GM12878 (cell line): ENCODE measurements at regions not wholly inside any gene's neighbourhood (a gene's known extent, or its start where the extent isn't known, plus 50 kb on each side); places are given as distances from the start of the nearest gene placed in this dataset.

Source experiments
- ATAC-seq: fragments of 200-7000 bp; cut with Tn5 transposase; 3 replicates; pipeline ENCODE4 v1.9.1; 2020; ENCODE audit warnings: mild to moderate bottlenecking, moderate library complexity
- BruUV-seq: library from RNA; stranded (reverse); fragments of 400-500 nt; replicated peaks from 2 replicates; lab custom pipeline; 2021; lab: Mats Ljungman, UMichigan
- CTCF ChIA-PET: fragments of 300-600 bp; sonication (Branson Sonifier 250); formaldehyde crosslinking; extraction: SDS; loops from one replicate; lab custom pipeline; 2021; ENCODE audit warnings: inconsistent platforms; lab: Yijun Ruan, JAX
- POLR2A ChIA-PET: fragments of 350-600 bp; formaldehyde crosslinking; extraction: SDS; loops from one replicate; lab custom pipeline; 2021; ENCODE audit warnings: inconsistent platforms; lab: Charles Lee
- RAD21 ChIA-PET: fragments of 300-600 bp; sonication (Branson Sonifier 250); formaldehyde crosslinking; loops from one replicate; lab custom pipeline; 2023; ENCODE audit warnings: antibody characterized with exemption; ENCODE audit not compliant: unreplicated experiment; lab: Charles Lee
- SMC1A ChIA-PET: fragments of 300-600 bp; sonication (Branson Sonifier 250); formaldehyde crosslinking; loops from one replicate; lab custom pipeline; 2023; ENCODE audit not compliant: unreplicated experiment, uncharacterized antibody; lab: Charles Lee
- DNase-seq: peaks from one replicate; pipeline ENCODE4 v3.0.0-alpha.2; 2011; ENCODE audit warnings: low read depth, low spot score
- FAIRE-seq: peaks from 3 replicates; lab custom pipeline; 2011; peaks lifted over from hg19 to GRCh38; lab: Jason Lieb, UNC
- H2AFZ ChIP-seq: 2 replicates; pipeline ENCODE4 v1.6.0; 2011; ENCODE audit warnings: low read depth, low read length, control low read depth; ENCODE audit not compliant: control insufficient read depth
- H3K27ac ChIP-seq: 2 replicates; pipeline ENCODE4 v1.5.1; 2011; ENCODE audit warnings: control low read depth; ENCODE audit not compliant: control insufficient read depth, insufficient read depth
- H3K27me3 ChIP-seq, 2 experiments: replicated peaks in 1 of 2; 2 replicates each; pipeline versions ENCODE4 v1.6.0 to v1.6.1; 2011; ENCODE audit warnings: low read length in 1 of 2; ENCODE audit not compliant: control insufficient read depth in 2 of 2, insufficient read depth in 2 of 2
- H3K36me3 ChIP-seq, 2 experiments: 2 replicates each; pipeline ENCODE4 v1.5.1; 2011; ENCODE audit warnings: low read length in 1 of 2; ENCODE audit not compliant: control insufficient read depth in 2 of 2, insufficient read depth in 2 of 2
- H3K4me1 ChIP-seq: 2 replicates; pipeline ENCODE4 v1.6.1; 2011; ENCODE audit warnings: mild to moderate bottlenecking, low read length, moderate library complexity, mixed read lengths; ENCODE audit not compliant: control insufficient read depth, insufficient read depth
- H3K4me2 ChIP-seq: 2 replicates; pipeline ENCODE4 v1.6.0; 2011; ENCODE audit warnings: control low read depth; ENCODE audit not compliant: control insufficient read depth, insufficient read depth
- H3K4me3 ChIP-seq: fragments of 200-600 bp; sonication (generic); 2 replicates; pipeline ENCODE4 v1.5.1; 2016
- H3K79me2 ChIP-seq: 2 replicates; pipeline ENCODE4 v1.6.0; 2011; ENCODE audit warnings: low read length; ENCODE audit not compliant: control insufficient read depth, insufficient read depth
- H3K9ac ChIP-seq: 2 replicates; pipeline ENCODE4 v1.8.0; 2011; ENCODE audit warnings: low read length, control low read depth, mixed read lengths; ENCODE audit not compliant: control insufficient read depth, insufficient read depth
- H3K9me3 ChIP-seq: replicated peaks from 3 replicates; pipeline ENCODE4 v1.5.1; 2011; ENCODE audit warnings: mild to moderate bottlenecking, low read length; ENCODE audit not compliant: control insufficient read depth, insufficient read depth
- H4K20me1 ChIP-seq: 2 replicates; pipeline ENCODE4 v1.6.0; 2011; ENCODE audit not compliant: control insufficient read depth, insufficient read depth
- BRCA1 ChIP-seq: IDR thresholded peaks from 2 replicates; pipeline ENCODE4 v1.6.1; 2011; ENCODE audit warnings: low read depth, low read length, improper control_type of control experiment
- CHD2 ChIP-seq: IDR thresholded peaks from 2 replicates; pipeline ENCODE4 v1.6.1; 2011; ENCODE audit warnings: low read depth, low read length, improper control_type of control experiment, borderline replicate concordance
- IRF4 ChIP-seq: IDR thresholded peaks from 2 replicates; pipeline ENCODE4 v1.6.1; 2011; ENCODE audit warnings: low read depth, low read length
- JUND ChIP-seq: IDR thresholded peaks from 2 replicates; pipeline ENCODE4 v1.6.1; 2012; ENCODE audit warnings: low read depth, mild to moderate bottlenecking, low read length, improper control_type of control experiment, moderate library complexity
- RAD21 ChIP-seq: IDR thresholded peaks from 2 replicates; pipeline ENCODE4 v1.6.1; 2011; ENCODE audit warnings: mild to moderate bottlenecking, low read depth, low read length, moderate library complexity; ENCODE audit not compliant: insufficient read depth
- ZNF384 ChIP-seq: IDR thresholded peaks from 2 replicates; pipeline ENCODE4 v1.6.1; 2012; ENCODE audit warnings: low read depth, mild to moderate bottlenecking, low read length, improper control_type of control experiment, borderline replicate concordance
- ZSCAN29 ChIP-seq: fragments of 450-650 bp; IDR thresholded peaks from 2 replicates; pipeline ENCODE4 v1.6.1; 2017; ENCODE audit warnings: mild to moderate bottlenecking, moderate library complexity
- WGBS: methylation state at CpG from one replicate; pipeline ENCODE4 v1.1.6; 2016; ENCODE audit warnings: low lambda C conversion rate; ENCODE audit not compliant: insufficient replicate concordance, insufficient coverage; ENCODE audit errors: missing lambda C conversion rate; 5-methylcytosine and 5-hydroxymethylcytosine counted together
- in situ Hi-C: fragments of 300-500 bp; cut with MboI; formaldehyde crosslinking; loops from 9 replicates; pipeline ENCODE4 v1.14.3; 2018; ENCODE audit warnings: mixed read lengths
- intact Hi-C: fragments of 100-400 bp; cut with micrococcal nuclease; formaldehyde crosslinking; loops from one replicate; pipeline ENCODE4 v1.14.2; 2022; ENCODE audit not compliant: unreplicated experiment
- TF ChIP-seq, protein P1 (sequence below): IDR thresholded peaks from 2 replicates; pipeline ENCODE4 v1.6.1; 2012; ENCODE audit warnings: improper control_type of control experiment, low read depth, low read length; ENCODE audit not compliant: insufficient replicate concordance
- TF ChIP-seq, protein P2 (sequence below): IDR thresholded peaks from 2 replicates; pipeline ENCODE4 v1.6.1; 2012; ENCODE audit warnings: mild to moderate bottlenecking, low read depth, low read length

DNA sequence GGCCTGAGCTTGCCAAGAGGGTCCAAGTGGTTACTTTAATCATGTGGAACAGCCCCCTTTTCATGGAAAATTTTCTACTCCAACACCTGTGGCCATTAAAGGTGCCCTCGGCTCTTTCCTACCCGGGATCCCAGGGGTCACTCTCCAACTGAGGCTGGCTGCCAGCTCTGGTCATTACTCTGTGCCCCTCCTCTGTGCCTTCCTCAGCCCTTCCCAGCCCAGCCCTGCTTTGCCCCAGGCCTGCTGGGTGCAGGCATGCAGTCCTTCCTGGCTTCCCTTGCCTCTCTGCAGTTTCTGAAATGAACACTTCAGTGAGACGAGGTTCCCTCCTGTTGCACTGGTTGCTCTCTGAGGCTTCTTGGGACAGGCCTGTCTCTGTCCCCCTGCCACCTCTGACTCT, 951.1 kb upstream of the ZNF722 start:
- SMC1A ChIA-PET = no interaction called here
- CTCF ChIA-PET = no interaction called here
- H3K36me3 ChIP-seq = no peaks in the 10 kb centered on the region
- no peak overlapping the region for H3K4me3 ChIP-seq
- no peak overlapping the region for H3K27ac ChIP-seq
- POLR2A ChIA-PET = no interaction called here
- BruUV-seq = no TSS peak
- H3K4me1 ChIP-seq = no peaks in the 10 kb centered on the region
- RAD21 ChIA-PET = no interaction called here
- in situ Hi-C loops (no loop called here), intact Hi-C loops (no loop called here)
- no peak overlapping the region for H2AFZ ChIP-seq
- H4K20me1 ChIP-seq = no peaks in the 10 kb centered on the region
- ATAC-seq (no peak), FAIRE-seq (no peak), DNase-seq (no peak)
- TF ChIP-seq ZNF384 = no peak
- TF ChIP-seq IRF4 = no peak
- H3K9ac ChIP-seq = no peak overlapping the region
- H3K9me3 ChIP-seq = no peaks in the 10 kb centered on the region; the same call in 2 of the 3 replicates
- no peak overlapping the region for H3K4me2 ChIP-seq
- H3K27me3 ChIP-seq = no peaks in the 10 kb centered on the region
- WGBS = 0% methylated on average over 1 of the region's 3 CpGs
- no peaks in the 10 kb centered on the region for H3K79me2 ChIP-seq

DNA sequence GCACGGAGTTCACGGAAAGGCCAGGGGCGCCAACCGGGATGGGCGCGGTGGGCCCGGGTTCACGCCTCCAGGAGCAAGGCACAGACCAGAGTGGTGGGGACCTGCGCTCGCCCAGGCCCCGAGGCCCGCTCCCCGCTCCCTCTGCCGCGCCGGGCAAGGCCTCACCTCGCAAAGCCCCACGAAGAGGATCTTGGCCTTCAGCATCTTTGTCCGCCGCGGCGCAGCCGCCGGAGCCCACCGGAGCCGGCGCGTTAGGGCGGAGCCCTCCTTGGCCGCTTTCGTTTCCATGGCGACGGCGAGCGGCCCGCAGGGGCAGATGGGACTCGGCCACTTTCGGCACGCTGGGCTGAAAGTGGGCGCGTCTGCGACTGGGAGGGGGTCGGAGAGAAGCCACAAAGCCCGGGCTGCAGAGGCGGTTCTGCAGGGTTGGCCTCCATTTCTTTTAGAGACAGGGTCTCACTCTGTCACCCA, 944.4 kb upstream of the ZNF722 start:
- 84% methylated on average over 34 of the region's 45 CpGs for WGBS
- ATAC-seq (no peak), DNase-seq (no peak), FAIRE-seq (no peak)
- ChIA-PET POLR2A (no interaction called here), SMC1A (no interaction called here), RAD21 (no interaction called here), CTCF (no interaction called here)
- in situ Hi-C loops = no loop called here
- H3K4me1 ChIP-seq = no peaks in the 10 kb centered on the region
- no peaks in the 10 kb centered on the region for H3K79me2 ChIP-seq
- intact Hi-C loops = no loop called here
- BruUV-seq = no TSS peak
- H3K36me3 ChIP-seq = no peaks in the 10 kb centered on the region
- no peaks in the 10 kb centered on the region for H3K27me3 ChIP-seq
- no peak overlapping the region for H3K9ac ChIP-seq
- H4K20me1 ChIP-seq = no peaks in the 10 kb centered on the region
- H3K9me3 ChIP-seq = no peaks in the 10 kb centered on the region; the same call in 2 of the 3 replicates
- no peak overlapping the region for H3K27ac ChIP-seq
- no peak overlapping the region for H3K4me3 ChIP-seq
- no peak overlapping the region for H3K4me2 ChIP-seq
- H2AFZ ChIP-seq = no peak overlapping the region
- TF ChIP-seq, protein P1, sequence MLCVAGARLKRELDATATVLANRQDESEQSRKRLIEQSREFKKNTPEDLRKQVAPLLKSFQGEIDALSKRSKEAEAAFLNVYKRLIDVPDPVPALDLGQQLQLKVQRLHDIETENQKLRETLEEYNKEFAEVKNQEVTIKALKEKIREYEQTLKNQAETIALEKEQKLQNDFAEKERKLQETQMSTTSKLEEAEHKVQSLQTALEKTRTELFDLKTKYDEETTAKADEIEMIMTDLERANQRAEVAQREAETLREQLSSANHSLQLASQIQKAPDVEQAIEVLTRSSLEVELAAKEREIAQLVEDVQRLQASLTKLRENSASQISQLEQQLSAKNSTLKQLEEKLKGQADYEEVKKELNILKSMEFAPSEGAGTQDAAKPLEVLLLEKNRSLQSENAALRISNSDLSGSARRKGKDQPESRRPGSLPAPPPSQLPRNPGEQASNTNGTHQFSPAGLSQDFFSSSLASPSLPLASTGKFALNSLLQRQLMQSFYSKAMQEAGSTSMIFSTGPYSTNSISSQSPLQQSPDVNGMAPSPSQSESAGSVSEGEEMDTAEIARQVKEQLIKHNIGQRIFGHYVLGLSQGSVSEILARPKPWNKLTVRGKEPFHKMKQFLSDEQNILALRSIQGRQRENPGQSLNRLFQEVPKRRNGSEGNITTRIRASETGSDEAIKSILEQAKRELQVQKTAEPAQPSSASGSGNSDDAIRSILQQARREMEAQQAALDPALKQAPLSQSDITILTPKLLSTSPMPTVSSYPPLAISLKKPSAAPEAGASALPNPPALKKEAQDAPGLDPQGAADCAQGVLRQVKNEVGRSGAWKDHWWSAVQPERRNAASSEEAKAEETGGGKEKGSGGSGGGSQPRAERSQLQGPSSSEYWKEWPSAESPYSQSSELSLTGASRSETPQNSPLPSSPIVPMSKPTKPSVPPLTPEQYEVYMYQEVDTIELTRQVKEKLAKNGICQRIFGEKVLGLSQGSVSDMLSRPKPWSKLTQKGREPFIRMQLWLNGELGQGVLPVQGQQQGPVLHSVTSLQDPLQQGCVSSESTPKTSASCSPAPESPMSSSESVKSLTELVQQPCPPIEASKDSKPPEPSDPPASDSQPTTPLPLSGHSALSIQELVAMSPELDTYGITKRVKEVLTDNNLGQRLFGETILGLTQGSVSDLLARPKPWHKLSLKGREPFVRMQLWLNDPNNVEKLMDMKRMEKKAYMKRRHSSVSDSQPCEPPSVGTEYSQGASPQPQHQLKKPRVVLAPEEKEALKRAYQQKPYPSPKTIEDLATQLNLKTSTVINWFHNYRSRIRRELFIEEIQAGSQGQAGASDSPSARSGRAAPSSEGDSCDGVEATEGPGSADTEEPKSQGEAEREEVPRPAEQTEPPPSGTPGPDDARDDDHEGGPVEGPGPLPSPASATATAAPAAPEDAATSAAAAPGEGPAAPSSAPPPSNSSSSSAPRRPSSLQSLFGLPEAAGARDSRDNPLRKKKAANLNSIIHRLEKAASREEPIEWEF = no peak
- TF ChIP-seq ZSCAN29 (no peak), JUND (no peak), BRCA1 (no peak), RAD21 (no peak), CHD2 (no peak)
- TF ChIP-seq, protein P2, sequence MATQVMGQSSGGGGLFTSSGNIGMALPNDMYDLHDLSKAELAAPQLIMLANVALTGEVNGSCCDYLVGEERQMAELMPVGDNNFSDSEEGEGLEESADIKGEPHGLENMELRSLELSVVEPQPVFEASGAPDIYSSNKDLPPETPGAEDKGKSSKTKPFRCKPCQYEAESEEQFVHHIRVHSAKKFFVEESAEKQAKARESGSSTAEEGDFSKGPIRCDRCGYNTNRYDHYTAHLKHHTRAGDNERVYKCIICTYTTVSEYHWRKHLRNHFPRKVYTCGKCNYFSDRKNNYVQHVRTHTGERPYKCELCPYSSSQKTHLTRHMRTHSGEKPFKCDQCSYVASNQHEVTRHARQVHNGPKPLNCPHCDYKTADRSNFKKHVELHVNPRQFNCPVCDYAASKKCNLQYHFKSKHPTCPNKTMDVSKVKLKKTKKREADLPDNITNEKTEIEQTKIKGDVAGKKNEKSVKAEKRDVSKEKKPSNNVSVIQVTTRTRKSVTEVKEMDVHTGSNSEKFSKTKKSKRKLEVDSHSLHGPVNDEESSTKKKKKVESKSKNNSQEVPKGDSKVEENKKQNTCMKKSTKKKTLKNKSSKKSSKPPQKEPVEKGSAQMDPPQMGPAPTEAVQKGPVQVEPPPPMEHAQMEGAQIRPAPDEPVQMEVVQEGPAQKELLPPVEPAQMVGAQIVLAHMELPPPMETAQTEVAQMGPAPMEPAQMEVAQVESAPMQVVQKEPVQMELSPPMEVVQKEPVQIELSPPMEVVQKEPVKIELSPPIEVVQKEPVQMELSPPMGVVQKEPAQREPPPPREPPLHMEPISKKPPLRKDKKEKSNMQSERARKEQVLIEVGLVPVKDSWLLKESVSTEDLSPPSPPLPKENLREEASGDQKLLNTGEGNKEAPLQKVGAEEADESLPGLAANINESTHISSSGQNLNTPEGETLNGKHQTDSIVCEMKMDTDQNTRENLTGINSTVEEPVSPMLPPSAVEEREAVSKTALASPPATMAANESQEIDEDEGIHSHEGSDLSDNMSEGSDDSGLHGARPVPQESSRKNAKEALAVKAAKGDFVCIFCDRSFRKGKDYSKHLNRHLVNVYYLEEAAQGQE = no peak
